HG03060 (cell line): ENCODE measurements at regions not wholly inside any gene's neighbourhood (a gene's known extent, or its start where the extent isn't known, plus 50 kb on each side); places are given as distances from the start of the nearest gene placed in this dataset.
"Not testable (repeated sequence)": the region's sequence is repeated elsewhere in the genome, so short reads cannot be mapped to it uniquely, and the experiment has no call there.

ENCODE experiments used
- ATAC-seq: cut with Tn5 transposase; IDR thresholded peaks from one replicate; pipeline ENCODE4 v1.9.1; 2021; ENCODE audit warnings: low read depth, moderate number of reproducible peaks; ENCODE audit not compliant: unreplicated experiment

DNA sequence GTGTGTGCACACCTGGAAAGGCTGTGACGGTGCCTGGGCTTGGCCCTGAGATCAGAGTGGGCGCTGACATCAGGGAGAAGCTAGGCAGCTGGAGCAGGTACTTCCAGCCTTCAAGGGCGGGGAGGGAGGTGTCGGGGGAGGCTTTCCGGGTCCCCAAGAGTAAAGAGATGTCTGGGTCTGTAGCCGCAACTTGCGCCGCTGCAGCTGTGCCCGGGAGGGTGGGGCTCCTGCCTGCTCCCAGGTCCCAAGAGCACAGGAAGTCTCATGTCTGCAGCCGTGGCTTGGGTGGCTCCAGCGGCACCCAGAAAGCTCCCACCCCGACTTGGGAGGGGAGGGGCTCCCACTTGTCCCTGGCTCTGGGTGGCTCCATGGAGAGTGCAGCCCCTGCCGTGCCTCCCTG lies 103.2 kb upstream of the BNIP2 start:
- no peak for ATAC-seq

DNA sequence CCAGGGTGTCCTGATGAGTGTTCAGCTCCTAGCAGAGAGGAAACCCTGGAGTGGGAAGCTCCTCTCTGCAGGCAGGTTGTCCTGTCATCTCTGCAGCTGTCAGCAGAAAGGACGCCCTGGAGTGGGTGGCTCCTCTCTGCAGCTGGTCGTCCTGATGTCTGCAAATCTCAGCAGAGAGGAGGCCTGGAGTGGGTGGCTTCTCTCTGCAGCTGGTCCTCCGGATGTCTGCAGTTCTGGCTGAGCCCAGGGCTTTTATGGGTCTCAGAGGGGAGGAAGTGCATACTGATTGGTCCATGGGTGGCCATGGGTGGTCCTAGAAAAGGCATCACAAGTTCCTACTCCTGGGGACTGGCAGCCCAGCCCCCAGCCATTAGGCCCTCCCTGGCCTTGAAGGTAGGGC lies 102.6 kb upstream of the BNIP2 start:
- no peak for ATAC-seq

DNA sequence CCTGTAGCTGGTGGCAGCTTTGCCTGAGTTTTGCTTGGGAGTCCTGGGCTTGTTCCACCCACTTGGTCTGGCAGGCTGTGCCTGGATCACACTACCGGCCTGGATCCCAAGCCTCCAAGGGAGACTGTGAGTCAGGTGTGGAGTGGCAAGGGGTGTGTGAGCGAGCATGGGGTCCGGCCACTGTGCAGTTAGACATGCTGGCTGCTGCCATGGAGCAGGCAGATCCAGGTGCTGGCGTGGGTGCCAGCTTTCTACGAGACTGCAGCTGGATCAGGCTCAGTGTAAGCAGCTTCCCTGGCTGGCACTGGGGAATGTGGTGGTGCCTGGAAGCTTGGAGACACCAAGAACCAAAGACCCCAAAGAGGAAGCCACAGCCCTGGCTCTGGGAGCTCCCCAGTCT lies 102.0 kb upstream of the BNIP2 start:
- no peak for ATAC-seq

- ATAC-seq = not testable (repeated sequence)
Observed at GRCh38 chr15:59786466-59786865, 97.3 kb upstream of the BNIP2 start.

- not testable (repeated sequence) for ATAC-seq
Observed at GRCh38 chr15:59785981-59786380, 96.9 kb upstream of the BNIP2 start.

DNA sequence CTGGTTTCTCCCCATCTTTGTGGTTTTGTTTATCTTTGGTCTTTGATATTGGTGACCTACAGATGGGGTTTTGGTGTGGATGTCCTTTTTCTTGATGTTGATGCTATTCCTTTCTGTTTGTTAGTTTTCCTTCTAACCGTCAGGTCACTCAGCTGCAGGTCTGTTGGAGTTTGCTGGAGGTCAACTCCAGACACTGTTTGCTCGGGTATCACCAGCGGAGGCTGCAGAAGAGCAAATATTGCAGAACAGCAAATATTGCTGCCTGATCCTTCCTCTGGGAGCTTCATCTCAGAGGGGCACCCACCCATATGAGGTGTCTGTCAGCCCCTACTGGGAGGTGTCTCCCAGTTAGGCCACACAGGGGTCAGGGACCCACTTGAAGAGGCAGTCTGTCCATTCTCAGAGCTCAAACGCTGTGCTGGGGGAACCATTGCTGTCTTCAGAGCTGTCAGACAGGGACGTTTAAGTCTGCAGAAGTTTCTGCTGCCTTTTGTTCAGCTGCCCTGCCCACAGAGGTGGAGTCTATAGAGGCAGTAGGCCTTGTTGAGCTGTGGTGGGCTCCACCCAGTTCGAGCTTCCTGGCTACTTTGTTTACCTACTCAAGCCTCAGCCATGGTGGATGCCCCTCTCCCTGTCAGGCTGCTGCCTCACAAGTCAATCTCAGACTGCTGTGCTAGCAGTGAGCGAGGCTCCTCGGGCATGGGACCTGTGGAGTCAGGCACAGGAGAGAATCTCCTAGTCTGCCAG lies 94.8 kb upstream of the BNIP2 start:
- ATAC-seq = not testable (repeated sequence)

GRCh38 chr15:59779110-59779509 lies 90.0 kb upstream of the BNIP2 start:
- ATAC-seq = no peak

GRCh38 chr15:59764775-59765174 lies 75.7 kb upstream of the BNIP2 start:
- ATAC-seq = no peak

DNA sequence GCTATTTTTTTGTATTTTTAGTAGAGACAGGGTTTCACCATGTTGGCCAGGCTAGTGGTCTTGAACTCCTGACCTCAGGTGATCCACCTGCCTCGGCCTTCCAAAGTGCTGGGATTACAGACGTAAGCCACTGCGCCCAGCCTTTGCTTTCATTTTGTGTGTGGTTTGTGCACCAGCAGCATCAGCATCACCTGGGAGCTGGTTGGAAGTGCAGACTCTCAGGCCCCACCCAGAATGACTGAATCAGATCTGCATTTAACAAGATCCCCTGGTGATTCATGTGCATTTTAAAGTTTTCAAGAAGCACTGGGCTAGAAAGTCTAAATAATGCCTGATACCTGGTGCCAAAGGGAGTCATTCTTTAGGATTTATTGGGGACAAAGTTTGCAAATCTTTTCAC lies 73.4 kb upstream of the BNIP2 start:
- ATAC-seq = no peak

DNA sequence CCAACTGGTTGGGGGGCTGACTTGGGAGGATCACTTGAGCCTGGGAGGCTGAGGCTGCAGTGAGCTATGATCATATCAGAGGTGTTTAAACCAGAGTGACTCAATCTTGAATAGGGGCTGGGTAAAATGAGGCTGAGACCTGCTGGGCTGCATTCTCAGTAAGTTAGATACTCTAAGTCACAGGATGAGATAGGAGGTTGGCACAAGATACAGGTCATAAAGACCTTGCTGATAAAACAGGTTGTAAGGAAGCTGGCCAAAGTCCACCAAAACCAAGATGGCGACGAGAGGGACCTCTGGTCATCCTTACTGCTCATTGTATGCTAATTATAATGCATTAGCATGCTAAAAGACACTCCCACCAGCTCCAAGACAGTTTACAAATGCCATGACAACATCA lies 71.1 kb upstream of the BNIP2 start:
- not testable (repeated sequence) for ATAC-seq

DNA sequence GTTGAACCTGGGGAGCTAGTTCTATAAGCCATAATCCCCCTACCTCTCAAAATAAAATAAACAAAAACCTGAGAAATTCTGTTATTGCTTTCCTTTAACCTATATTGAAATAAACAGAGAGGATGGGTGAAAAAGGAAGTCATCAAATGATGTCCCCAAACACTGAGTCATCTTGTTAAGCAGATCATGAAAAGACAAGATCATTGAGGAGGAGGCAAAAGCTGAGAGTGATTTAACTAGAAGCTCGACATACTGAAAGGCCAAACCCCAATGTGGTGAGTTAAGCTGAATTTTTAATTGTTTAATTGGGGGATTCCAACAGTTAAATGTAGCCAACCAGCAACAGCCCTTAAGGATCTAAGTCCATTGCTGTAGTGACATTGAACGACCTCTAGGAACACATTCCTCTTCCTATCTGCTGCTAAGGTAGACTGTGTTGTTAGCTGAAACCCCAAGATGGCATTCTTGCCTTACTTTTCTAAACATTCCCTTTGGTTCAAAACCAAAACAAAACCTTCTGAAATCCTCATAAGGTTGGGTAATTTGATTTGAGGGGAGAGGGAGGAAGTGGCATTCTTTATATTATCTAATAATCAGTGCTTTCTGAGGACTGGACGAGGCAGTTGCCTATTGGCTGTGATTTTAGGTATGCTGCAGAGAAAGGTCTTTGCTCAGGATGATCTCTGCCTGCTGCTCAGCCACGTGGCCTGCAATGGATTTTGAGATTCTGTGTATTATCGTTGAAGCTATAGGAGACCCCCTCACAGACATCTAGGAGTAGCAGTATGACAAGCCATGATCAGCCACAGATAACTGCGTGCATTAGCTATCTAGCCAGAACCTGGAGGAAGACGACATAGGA lies 62.7 kb upstream of the BNIP2 start:
- no peak for ATAC-seq

DNA sequence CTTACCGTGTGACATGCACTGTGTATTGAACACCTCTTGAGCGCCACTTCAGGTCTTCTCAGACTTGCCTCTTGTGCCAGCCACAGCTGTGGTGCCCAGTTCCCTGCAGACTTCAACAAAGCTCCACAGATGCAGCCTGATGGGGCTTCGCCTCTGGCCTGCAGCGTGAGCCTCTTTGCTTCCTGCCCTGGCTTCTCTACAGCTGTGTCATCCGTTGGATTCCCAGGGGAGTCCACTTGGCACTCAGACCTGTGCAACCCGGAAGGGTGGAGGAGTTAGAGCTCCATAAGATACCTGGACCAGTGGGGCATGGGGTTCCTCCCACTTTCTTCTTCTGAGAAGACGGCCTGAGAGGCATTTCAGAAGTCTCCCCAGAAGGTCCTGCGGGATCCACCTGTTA lies 57.7 kb upstream of the BNIP2 start:
- ATAC-seq = no peak

DNA sequence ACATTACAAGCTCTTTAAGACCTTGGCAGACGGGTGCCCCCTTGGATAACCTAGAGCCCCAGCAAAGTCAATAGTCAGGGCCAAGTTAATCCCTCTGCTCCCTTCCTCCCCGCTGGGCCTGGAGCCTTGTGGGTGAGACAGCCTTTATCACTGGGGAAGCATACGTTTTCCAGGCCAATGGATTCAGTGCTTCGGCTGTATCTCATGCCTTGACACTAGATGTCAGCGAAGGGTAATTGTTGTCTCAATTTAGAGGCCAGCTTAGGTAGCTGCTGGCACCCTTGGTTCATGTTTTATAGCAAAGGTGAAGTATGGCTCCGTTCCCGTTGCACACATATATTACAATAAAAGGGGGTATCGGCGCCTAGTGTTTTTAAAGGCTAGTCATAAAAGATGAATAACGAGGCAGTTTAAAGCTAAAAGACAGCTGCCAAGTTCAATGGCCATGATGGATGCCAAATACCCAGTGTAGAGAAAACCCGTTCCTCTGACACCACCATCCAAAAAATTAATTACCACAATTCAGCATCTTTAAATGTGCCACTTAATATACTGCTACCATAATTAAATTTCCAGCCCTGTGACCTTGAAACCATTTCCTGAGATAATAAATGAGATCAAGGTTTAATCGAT lies 52.3 kb upstream of the BNIP2 start:
- no peak for ATAC-seq

GRCh38 chr15:59739557-59740186 lies 50.6 kb upstream of the BNIP2 start:
- ATAC-seq = no peak
